Stimulated activated CD8-positive, alpha-beta memory T cell treated with anti-CD3 and anti-CD28 coated beads, Interleukin-7, amount 100 ng/mL, for 1 hour (primary cell): ENCODE measurements at regions not wholly inside any gene's neighbourhood (a gene's known extent, or its start where the extent isn't known, plus 50 kb on each side); places are given as distances from the start of the nearest gene placed in this dataset.
"Not testable (repeated sequence)": the region's sequence is repeated elsewhere in the genome, so short reads cannot be mapped to it uniquely, and the experiment has no call there.

ENCODE experiments used
- DNase-seq, 2 donors: peaks; one replicate each; pipeline ENCODE4 v3.0.0-alpha.2; 2020; ENCODE audit warnings: low read depth in 2 of 2

- DNase-seq = no peak
Measured at GRCh38 chr16:85239239-85239638, 127.0 kb upstream of the CIBAR2 start.

- no peak for DNase-seq
Measured at GRCh38 chr16:85239871-85240270, 127.6 kb upstream of the CIBAR2 start.

- DNase-seq = no peak
Measured at GRCh38 chr16:85240982-85241924, 129.0 kb upstream of the CIBAR2 start.

- no peak for DNase-seq
Measured at GRCh38 chr16:85242140-85242539, 129.9 kb upstream of the CIBAR2 start.

GRCh38 chr16:85243308-85243707 is 131.0 kb upstream of the CIBAR2 start:
- no peak for DNase-seq

GRCh38 chr16:85244452-85244851 is 132.2 kb upstream of the CIBAR2 start:
- not testable (repeated sequence) for DNase-seq

GRCh38 chr16:85245307-85246172 is 133.3 kb upstream of the CIBAR2 start:
- DNase-seq = peak in 1 of 2 donors; percentile 21

- DNase-seq = no peak
Measured at GRCh38 chr16:85246473-85246872, 134.2 kb upstream of the CIBAR2 start.

- DNase-seq = no peak
Measured at GRCh38 chr16:85246973-85247372, 134.7 kb upstream of the CIBAR2 start.

- no peak for DNase-seq
Measured at GRCh38 chr16:85248342-85248741, 136.1 kb upstream of the CIBAR2 start.

- DNase-seq = no peak
Measured at GRCh38 chr16:85248857-85249256, 136.6 kb upstream of the CIBAR2 start.

GRCh38 chr16:85249418-85250146 is 137.3 kb upstream of the CIBAR2 start:
- DNase-seq = no peak

- DNase-seq = no peak
Measured at GRCh38 chr16:85250147-85250463, 137.8 kb upstream of the CIBAR2 start.

- DNase-seq = no peak
Measured at GRCh38 chr16:85250609-85251223, 138.4 kb upstream of the CIBAR2 start.

- DNase-seq = no peak
Measured at GRCh38 chr16:85251225-85251760, 139.0 kb upstream of the CIBAR2 start.

GRCh38 chr16:85252014-85252413 is 139.7 kb upstream of the CIBAR2 start:
- DNase-seq = no peak

- DNase-seq = no peak
Measured at GRCh38 chr16:85252461-85252860, 140.2 kb upstream of the CIBAR2 start.

GRCh38 chr16:85253084-85253941 is 141.0 kb upstream of the CIBAR2 start:
- peak; percentile 20 to 45 for DNase-seq

GRCh38 chr16:85254051-85254450 is 141.8 kb upstream of the CIBAR2 start:
- DNase-seq = no peak

GRCh38 chr16:85254921-85255320 is 142.6 kb upstream of the CIBAR2 start:
- DNase-seq = no peak
